ENCODE measurements at regions not wholly inside any gene's neighbourhood (a gene's known extent, or its start where the extent isn't known, plus 50 kb on each side); places are given as distances from the start of the nearest gene placed in this dataset.

DNA sequence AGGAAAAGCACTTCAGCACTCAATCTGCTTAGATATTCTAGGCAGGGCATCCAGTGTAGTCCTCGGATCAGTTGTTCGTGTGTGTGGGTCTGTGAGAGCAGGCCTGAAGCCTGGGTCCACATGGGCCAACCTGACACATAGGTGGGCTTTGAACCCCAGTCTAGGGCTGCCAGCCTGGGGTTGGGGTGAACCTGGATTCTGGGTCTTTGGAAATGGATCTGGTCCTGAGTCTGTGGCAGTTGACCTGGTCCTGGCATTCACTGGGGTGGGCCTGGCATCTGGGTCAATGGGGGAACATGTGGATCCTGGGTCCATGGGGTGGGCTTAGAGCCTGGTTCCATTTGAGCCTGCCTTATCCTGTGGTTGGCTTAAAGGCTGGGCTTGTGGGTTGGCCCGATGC, 492.6 kb upstream of the MAN1A1 start:
- H3K9me3 ChIP-seq = no peaks in the 10 kb centered on the region
- no peak overlapping the region for H3K27ac ChIP-seq
- no peaks in the 10 kb centered on the region for H3K4me1 ChIP-seq
- H3K36me3 ChIP-seq = no peaks in the 10 kb centered on the region
- DNase-seq = no peak
- WGBS, 2 donors = 83 to 97% methylated on average over 3 of the region's 3 CpGs
- intact Hi-C loops (cut with DNase I) = no loop called here
- no peaks in the 10 kb centered on the region for H3K27me3 ChIP-seq
- TF ChIP-seq, protein P1, sequence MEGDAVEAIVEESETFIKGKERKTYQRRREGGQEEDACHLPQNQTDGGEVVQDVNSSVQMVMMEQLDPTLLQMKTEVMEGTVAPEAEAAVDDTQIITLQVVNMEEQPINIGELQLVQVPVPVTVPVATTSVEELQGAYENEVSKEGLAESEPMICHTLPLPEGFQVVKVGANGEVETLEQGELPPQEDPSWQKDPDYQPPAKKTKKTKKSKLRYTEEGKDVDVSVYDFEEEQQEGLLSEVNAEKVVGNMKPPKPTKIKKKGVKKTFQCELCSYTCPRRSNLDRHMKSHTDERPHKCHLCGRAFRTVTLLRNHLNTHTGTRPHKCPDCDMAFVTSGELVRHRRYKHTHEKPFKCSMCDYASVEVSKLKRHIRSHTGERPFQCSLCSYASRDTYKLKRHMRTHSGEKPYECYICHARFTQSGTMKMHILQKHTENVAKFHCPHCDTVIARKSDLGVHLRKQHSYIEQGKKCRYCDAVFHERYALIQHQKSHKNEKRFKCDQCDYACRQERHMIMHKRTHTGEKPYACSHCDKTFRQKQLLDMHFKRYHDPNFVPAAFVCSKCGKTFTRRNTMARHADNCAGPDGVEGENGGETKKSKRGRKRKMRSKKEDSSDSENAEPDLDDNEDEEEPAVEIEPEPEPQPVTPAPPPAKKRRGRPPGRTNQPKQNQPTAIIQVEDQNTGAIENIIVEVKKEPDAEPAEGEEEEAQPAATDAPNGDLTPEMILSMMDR (IDR thresholded peaks at IDR 0.05) = no peak
- TF ChIP-seq POLR2A (IDR thresholded peaks at IDR 0.05) = no peak
- no peak overlapping the region for H3K4me3 ChIP-seq (replicated peaks in 1 of 3)

DNA sequence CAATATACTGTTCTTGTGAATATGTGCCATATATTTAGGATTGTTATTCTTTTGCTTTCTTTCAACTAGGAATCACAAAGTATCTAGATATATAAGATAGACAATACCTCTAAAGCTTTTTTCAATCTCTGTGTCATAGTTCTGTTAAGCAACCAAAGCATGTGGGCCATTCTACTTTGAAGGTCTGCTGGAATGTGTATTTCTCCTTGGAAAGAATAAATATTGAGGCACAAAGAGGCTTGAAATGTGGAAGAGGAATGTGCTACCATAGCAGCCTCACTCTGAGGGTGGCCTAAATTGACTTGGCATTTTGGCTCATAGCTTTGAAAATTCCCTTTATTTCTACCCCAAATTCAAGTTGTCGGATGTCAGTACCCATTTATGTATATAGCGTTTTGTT, 488.5 kb upstream of the MAN1A1 start:
- WGBS, 2 donors = 90 to 96% methylated on average over 2 of the region's 2 CpGs
- intact Hi-C loops (cut with DNase I) = no loop called here
- TF ChIP-seq POLR2A (IDR thresholded peaks at IDR 0.05) = no peak
- TF ChIP-seq, protein P1 (IDR thresholded peaks at IDR 0.05) = no peak
- no peak for DNase-seq
- H3K9me3 ChIP-seq = no peaks in the 10 kb centered on the region
- no peak overlapping the region for H3K4me3 ChIP-seq (replicated peaks in 1 of 3)
- H3K27me3 ChIP-seq = no peaks in the 10 kb centered on the region
- no peaks in the 10 kb centered on the region for H3K4me1 ChIP-seq
- H3K36me3 ChIP-seq = no peaks in the 10 kb centered on the region
- no peak overlapping the region for H3K27ac ChIP-seq

DNA sequence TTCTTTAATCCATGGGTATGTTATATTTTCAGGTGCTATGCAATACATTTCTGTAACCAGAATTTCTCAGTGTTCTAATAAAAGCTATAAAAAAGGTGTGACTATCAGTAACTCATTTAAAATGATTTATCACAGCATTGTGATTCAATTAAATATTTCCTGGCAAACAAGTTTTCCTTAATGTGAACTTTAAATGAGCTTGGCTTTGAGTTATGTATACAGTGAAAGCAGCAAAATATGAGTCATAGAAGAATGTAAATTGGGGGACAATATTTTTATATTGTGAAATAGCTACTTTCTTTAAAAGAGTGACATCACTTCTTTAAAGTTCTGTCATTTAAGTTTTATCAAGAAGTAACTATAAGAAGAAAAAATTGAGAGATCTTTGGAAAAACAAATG, 484.9 kb upstream of the MAN1A1 start:
- intact Hi-C loops (cut with DNase I) = no loop called here
- Histone ChIP-seq H3K27me3 (no peaks in the 10 kb centered on the region), H3K9me3 (no peaks in the 10 kb centered on the region), H3K27ac (no peak overlapping the region), H3K4me1 (no peaks in the 10 kb centered on the region), H3K4me3 (replicated peaks in 1 of 3) (no peak overlapping the region), H3K36me3 (no peaks in the 10 kb centered on the region)
- no peak for DNase-seq
- TF ChIP-seq, protein P1 (IDR thresholded peaks at IDR 0.05) = no peak
- no peak for TF ChIP-seq POLR2A (IDR thresholded peaks at IDR 0.05)

DNA sequence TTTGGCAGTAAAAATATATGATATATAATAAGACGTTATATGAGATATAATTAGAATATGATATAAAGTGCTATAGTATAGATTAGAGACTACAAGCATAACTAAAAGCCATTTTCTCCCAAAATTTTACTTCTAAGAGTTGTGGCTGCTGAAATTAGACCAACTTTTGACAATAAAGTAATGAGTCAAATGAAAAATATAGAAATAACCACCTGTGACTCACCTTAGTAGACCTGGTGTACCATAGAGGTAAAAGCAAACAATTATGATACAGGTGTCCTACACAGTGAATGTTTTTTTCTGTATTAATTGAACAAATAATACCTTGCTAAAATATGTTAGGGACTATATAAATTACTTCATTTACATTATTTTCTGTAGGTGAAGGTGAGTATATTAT, 482.9 kb upstream of the MAN1A1 start:
- Histone ChIP-seq H3K36me3 (no peaks in the 10 kb centered on the region), H3K27ac (no peak overlapping the region), H3K9me3 (no peaks in the 10 kb centered on the region), H3K4me3 (replicated peaks in 1 of 3) (no peak overlapping the region), H3K4me1 (no peaks in the 10 kb centered on the region), H3K27me3 (no peaks in the 10 kb centered on the region)
- TF ChIP-seq POLR2A (IDR thresholded peaks at IDR 0.05) = no peak
- TF ChIP-seq, protein P1 (IDR thresholded peaks at IDR 0.05) = no peak
- 86 to 91% methylated on average over 1 of the region's 1 CpG for WGBS, 2 donors
- intact Hi-C loops (cut with DNase I) = no loop called here
- DNase-seq = no peak

DNA sequence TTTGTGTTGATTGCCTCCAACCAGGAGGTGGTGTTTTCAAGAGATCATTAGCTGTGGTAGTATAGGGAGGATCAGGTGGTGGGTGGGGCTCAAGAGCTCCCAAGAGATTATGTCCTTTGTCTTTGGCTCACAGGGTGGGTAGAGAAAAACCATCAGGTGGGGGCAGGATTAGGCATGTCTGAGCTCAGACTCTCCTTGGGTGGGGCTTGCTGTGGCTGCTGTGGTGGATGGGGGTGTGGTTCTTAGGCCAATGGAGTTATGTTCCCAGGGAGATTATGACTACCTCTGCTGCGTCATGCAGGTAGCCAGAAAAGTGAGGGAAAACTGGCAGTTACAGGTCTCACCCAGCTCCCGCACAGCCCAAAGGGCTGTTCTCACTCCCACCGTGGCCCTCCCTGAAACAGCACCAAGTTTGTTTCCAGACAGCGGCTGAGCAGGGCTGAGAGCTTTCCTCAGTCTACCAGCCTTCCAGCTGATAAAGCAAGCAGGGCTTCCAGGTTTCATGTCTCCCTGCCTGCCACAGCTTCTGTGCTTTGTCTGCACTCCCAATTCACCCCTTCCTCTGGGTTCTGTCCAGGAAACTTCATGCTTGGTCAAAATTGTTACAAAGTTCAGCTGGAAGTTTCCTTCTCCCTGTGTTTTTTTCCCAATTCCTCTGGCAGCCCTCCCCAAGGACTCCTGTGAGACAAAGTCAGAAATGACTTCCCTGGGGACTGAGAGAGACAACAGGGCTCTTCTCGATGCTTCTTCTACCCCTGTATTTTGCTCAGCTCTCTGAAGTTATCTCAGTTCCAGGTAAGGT, 481.1 kb upstream of the MAN1A1 start:
- Histone ChIP-seq H3K4me1 (no peaks in the 10 kb centered on the region), H3K27ac (peak overlapping the region; percentile 42 to 63 (median 49)), H3K4me3 (replicated peaks in 1 of 3) (no peak overlapping the region), H3K27me3 (no peaks in the 10 kb centered on the region), H3K9me3 (no peaks in the 10 kb centered on the region), H3K36me3 (no peaks in the 10 kb centered on the region)
- intact Hi-C loops (cut with DNase I) = no loop called here
- WGBS, 2 donors = 38 to 57% methylated on average over 5 of the region's 5 CpGs
- DNase-seq = peak; percentile 49 to 61
- peak in 1 of 2 donors; percentile 16 for TF ChIP-seq POLR2A (IDR thresholded peaks at IDR 0.05)
- TF ChIP-seq, protein P1 (IDR thresholded peaks at IDR 0.05) = no peak
